ENCODE measurements at regions not wholly inside any gene's neighbourhood (a gene's known extent, or its start where the extent isn't known, plus 50 kb on each side); places are given as distances from the start of the nearest gene placed in this dataset.

DNA sequence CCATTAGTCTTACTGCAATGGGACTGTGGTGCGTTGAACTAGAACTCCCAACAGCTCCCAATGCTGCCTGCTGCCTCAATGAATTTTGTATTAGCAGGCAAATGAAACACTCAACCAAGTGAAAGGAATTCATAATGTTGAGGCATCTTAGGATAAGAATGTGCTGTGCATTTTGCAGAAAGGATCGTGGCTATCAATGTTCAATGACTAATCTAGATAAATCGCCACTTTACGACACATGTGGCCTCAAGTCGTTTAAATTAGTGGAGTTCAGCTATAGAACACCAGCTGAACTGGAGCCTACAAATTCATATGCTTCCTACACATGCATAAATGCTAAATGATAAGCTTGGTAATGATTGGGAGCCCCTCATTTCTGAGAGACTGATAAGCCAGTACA lies 318.4 kb downstream of the PSAT1 start:
- Histone ChIP-seq H3K4me2 (ENCODE audit: low read depth, low read length) (no peak overlapping the region), H3K9ac (ENCODE audit: low read length) (no peak overlapping the region), H3K4me1 (ENCODE audit: low read length) (no peaks in the 10 kb centered on the region), H3K4me3 (ENCODE audit: low read length) (no peak overlapping the region), H3K27ac (ENCODE audit: low read length) (no peak overlapping the region), H3K79me2 (ENCODE audit: low read length) (no peaks in the 10 kb centered on the region), H4K20me1 (ENCODE audit: insufficient read depth, low read length) (no peaks in the 10 kb centered on the region), H3F3A (ENCODE audit: insufficient read depth, low read length) (no peaks in the 10 kb centered on the region), H2AFZ (ENCODE audit: low read length) (no peak overlapping the region), H3K27me3 (replicated peaks; ENCODE audit: insufficient read depth, low read length) (no peaks in the 10 kb centered on the region), H3K9me3 (replicated peaks; ENCODE audit: insufficient read depth, low read length) (no peaks in the 10 kb centered on the region), H3K36me3 (replicated peaks; ENCODE audit: insufficient read depth, low read length) (no peaks in the 10 kb centered on the region), H3K9me2 (replicated peaks; ENCODE audit: insufficient read depth, low read length) (no peaks in the 10 kb centered on the region)
- TF ChIP-seq, protein P1, sequence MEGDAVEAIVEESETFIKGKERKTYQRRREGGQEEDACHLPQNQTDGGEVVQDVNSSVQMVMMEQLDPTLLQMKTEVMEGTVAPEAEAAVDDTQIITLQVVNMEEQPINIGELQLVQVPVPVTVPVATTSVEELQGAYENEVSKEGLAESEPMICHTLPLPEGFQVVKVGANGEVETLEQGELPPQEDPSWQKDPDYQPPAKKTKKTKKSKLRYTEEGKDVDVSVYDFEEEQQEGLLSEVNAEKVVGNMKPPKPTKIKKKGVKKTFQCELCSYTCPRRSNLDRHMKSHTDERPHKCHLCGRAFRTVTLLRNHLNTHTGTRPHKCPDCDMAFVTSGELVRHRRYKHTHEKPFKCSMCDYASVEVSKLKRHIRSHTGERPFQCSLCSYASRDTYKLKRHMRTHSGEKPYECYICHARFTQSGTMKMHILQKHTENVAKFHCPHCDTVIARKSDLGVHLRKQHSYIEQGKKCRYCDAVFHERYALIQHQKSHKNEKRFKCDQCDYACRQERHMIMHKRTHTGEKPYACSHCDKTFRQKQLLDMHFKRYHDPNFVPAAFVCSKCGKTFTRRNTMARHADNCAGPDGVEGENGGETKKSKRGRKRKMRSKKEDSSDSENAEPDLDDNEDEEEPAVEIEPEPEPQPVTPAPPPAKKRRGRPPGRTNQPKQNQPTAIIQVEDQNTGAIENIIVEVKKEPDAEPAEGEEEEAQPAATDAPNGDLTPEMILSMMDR (IDR thresholded peaks at IDR 0.05; ENCODE audit: low read length) = no peak
- TF ChIP-seq EZH2 (optimal IDR thresholded peaks at IDR 0.05; ENCODE audit: low read depth, low read length) = no peak
- TF ChIP-seq EZH2phosphoT487 (IDR thresholded peaks at IDR 0.05; ENCODE audit: low read length) = no peak
- no peak for DNase-seq

GRCh38 chr9:78618735-78619134 lies 321.8 kb downstream of the PSAT1 start:
- Histone ChIP-seq H3K9me3 (replicated peaks; ENCODE audit: insufficient read depth, low read length) (no peaks in the 10 kb centered on the region), H3K4me3 (ENCODE audit: low read length) (no peak overlapping the region), H2AFZ (ENCODE audit: low read length) (no peak overlapping the region), H3K36me3 (replicated peaks; ENCODE audit: insufficient read depth, low read length) (no peaks in the 10 kb centered on the region), H3K9ac (ENCODE audit: low read length) (no peak overlapping the region), H3K79me2 (ENCODE audit: low read length) (no peaks in the 10 kb centered on the region), H3K9me2 (replicated peaks; ENCODE audit: insufficient read depth, low read length) (no peaks in the 10 kb centered on the region), H4K20me1 (ENCODE audit: insufficient read depth, low read length) (no peaks in the 10 kb centered on the region), H3K27me3 (replicated peaks; ENCODE audit: insufficient read depth, low read length) (no peaks in the 10 kb centered on the region), H3K4me1 (ENCODE audit: low read length) (no peaks in the 10 kb centered on the region), H3K27ac (ENCODE audit: low read length) (no peak overlapping the region), H3F3A (ENCODE audit: insufficient read depth, low read length) (no peaks in the 10 kb centered on the region), H3K4me2 (ENCODE audit: low read depth, low read length) (no peak overlapping the region)
- TF ChIP-seq, protein P1 (IDR thresholded peaks at IDR 0.05; ENCODE audit: low read length) = no peak
- TF ChIP-seq EZH2 (optimal IDR thresholded peaks at IDR 0.05; ENCODE audit: low read depth, low read length) = no peak
- TF ChIP-seq EZH2phosphoT487 (IDR thresholded peaks at IDR 0.05; ENCODE audit: low read length) = no peak
- no peak for DNase-seq

DNA sequence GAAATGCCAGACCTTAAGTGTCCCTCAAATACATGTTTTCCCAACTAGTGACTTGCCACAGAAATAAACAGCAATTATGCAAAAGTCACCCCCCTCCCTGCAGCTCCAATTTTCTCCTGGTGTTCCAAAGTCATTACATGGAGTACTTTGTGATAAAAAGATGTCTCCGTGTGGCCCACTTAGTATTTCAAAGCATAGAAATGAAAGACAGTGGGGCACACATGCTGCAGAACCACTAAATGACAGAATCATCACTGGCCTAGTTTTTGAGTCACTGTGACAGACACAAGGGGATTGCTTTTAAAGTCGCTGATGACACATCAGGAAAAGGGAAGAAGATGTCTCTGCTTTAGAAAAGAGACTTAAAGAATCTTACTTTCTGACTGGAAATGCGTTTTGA lies 323.4 kb downstream of the PSAT1 start:
- no peaks in the 10 kb centered on the region for H3K4me1 ChIP-seq (ENCODE audit: low read length)
- no peaks in the 10 kb centered on the region for H4K20me1 ChIP-seq (ENCODE audit: insufficient read depth, low read length)
- no peaks in the 10 kb centered on the region for H3K79me2 ChIP-seq (ENCODE audit: low read length)
- no peaks in the 10 kb centered on the region for H3K9me3 ChIP-seq (replicated peaks; ENCODE audit: insufficient read depth, low read length)
- no peak overlapping the region for H3K4me3 ChIP-seq (ENCODE audit: low read length)
- no peak overlapping the region for H3K9ac ChIP-seq (ENCODE audit: low read length)
- no peaks in the 10 kb centered on the region for H3F3A ChIP-seq (ENCODE audit: insufficient read depth, low read length)
- no peak overlapping the region for H3K4me2 ChIP-seq (ENCODE audit: low read depth, low read length)
- DNase-seq = no peak
- no peaks in the 10 kb centered on the region for H3K36me3 ChIP-seq (replicated peaks; ENCODE audit: insufficient read depth, low read length)
- H3K27ac ChIP-seq (ENCODE audit: low read length) = no peak overlapping the region
- no peak overlapping the region for H2AFZ ChIP-seq (ENCODE audit: low read length)
- no peaks in the 10 kb centered on the region for H3K27me3 ChIP-seq (replicated peaks; ENCODE audit: insufficient read depth, low read length)
- H3K9me2 ChIP-seq (replicated peaks; ENCODE audit: insufficient read depth, low read length) = no peaks in the 10 kb centered on the region
- TF ChIP-seq, protein P1 (IDR thresholded peaks at IDR 0.05; ENCODE audit: low read length) = no peak
- TF ChIP-seq EZH2 (optimal IDR thresholded peaks at IDR 0.05; ENCODE audit: low read depth, low read length) (no peak), EZH2phosphoT487 (IDR thresholded peaks at IDR 0.05; ENCODE audit: low read length) (no peak)
